HG03064 (cell line): ENCODE measurements at regions not wholly inside any gene's neighbourhood (a gene's known extent, or its start where the extent isn't known, plus 50 kb on each side); places are given as distances from the start of the nearest gene placed in this dataset.

Source experiments
- ATAC-seq: cut with Tn5 transposase; IDR thresholded peaks from one replicate; pipeline ENCODE4 v1.9.1; 2021; ENCODE audit warnings: low read depth; ENCODE audit not compliant: unreplicated experiment

- no peak for ATAC-seq
These were observed 163.1 kb upstream of the NPVF start for GRCh38 chr7:25391295-25391861.

- no peak for ATAC-seq
These were observed 163.8 kb upstream of the NPVF start for GRCh38 chr7:25391961-25392587.

- no peak for ATAC-seq
These were observed 164.5 kb upstream of the NPVF start for GRCh38 chr7:25392588-25393338.

- ATAC-seq = no peak
These were observed 167.7 kb upstream of the NPVF start for GRCh38 chr7:25395976-25396375.

GRCh38 chr7:25396668-25397067, 168.4 kb upstream of the NPVF start:
- no peak for ATAC-seq

GRCh38 chr7:25398418-25398817, 170.1 kb upstream of the NPVF start:
- ATAC-seq = no peak

GRCh38 chr7:25399000-25399750, 170.9 kb upstream of the NPVF start:
- ATAC-seq = no peak

- no peak for ATAC-seq
These were observed 174.2 kb upstream of the NPVF start for GRCh38 chr7:25402532-25402931.

- ATAC-seq = no peak
These were observed 177.4 kb upstream of the NPVF start for GRCh38 chr7:25405736-25406135.

- ATAC-seq = no peak
These were observed 178.8 kb upstream of the NPVF start for GRCh38 chr7:25407053-25407452.

- ATAC-seq = no peak
These were observed 179.9 kb upstream of the NPVF start for GRCh38 chr7:25408012-25408687.

GRCh38 chr7:25408876-25409275, 180.6 kb upstream of the NPVF start:
- no peak for ATAC-seq

- ATAC-seq = no peak
These were observed 181.8 kb upstream of the NPVF start for GRCh38 chr7:25409897-25410636.

GRCh38 chr7:25420771-25421170, 192.5 kb upstream of the NPVF start:
- ATAC-seq = no peak

- no peak for ATAC-seq
These were observed 195.8 kb upstream of the NPVF start for GRCh38 chr7:25424113-25424512.

- ATAC-seq = no peak
These were observed 196.6 kb upstream of the NPVF start for GRCh38 chr7:25424855-25425254.

- no peak for ATAC-seq
These were observed 199.4 kb upstream of the NPVF start for GRCh38 chr7:25427721-25428120.

- ATAC-seq = no peak
These were observed 201.4 kb upstream of the NPVF start for GRCh38 chr7:25429731-25430130.

- ATAC-seq = no peak
These were observed 202.1 kb upstream of the NPVF start for GRCh38 chr7:25430200-25430931.
